Cardiac muscle cell (in vitro differentiated cells and primary cell): ENCODE measurements at regions not wholly inside any gene's neighbourhood (a gene's known extent, or its start where the extent isn't known, plus 50 kb on each side); places are given as distances from the start of the nearest gene placed in this dataset.
"Not testable (repeated sequence)": the region's sequence is repeated elsewhere in the genome, so short reads cannot be mapped to it uniquely, and the experiment has no call there.

Source experiments
- DNase-seq, 2 donors: peaks; one replicate each; pipeline versions ENCODE4 v3.0.0 to v3.0.0-alpha.2; 2010 to 2017; ENCODE audit warnings: low read depth in 1 of 2, low spot score in 1 of 2
- H3K27ac ChIP-seq: fragments of 200-600 bp; sonication (generic); 2 replicates; pipeline ENCODE4 v1.5.1; 2016
- H3K27me3 ChIP-seq: fragments of 200-600 bp; sonication (generic); 2 replicates; pipeline ENCODE4 v1.6.0; 2016; ENCODE audit warnings: control low read depth
- H3K36me3 ChIP-seq: fragments of 200-600 bp; sonication (generic); 2 replicates; pipeline ENCODE4 v1.5.1; 2016; ENCODE audit warnings: control low read depth
- H3K4me1 ChIP-seq: fragments of 200-600 bp; sonication (generic); 2 replicates; pipeline ENCODE4 v1.8.1; 2017; ENCODE audit warnings: low read depth, mild to moderate bottlenecking, mixed run types
- H3K4me3 ChIP-seq: fragments of 200-600 bp; sonication (generic); 2 replicates; pipeline ENCODE4 v1.5.1; 2016; ENCODE audit warnings: mild to moderate bottlenecking
- H3K9me3 ChIP-seq: fragments of 200-600 bp; sonication (generic); 2 replicates; pipeline ENCODE4 v1.5.1; 2017; ENCODE audit warnings: low read depth, mild to moderate bottlenecking, control low read depth
- TF ChIP-seq, protein P1 (sequence below): IDR thresholded peaks from 2 replicates; pipeline ENCODE4 v1.5.1; 2012; ENCODE audit warnings: low read depth, mild to moderate bottlenecking, low read length

- DNase-seq, result no peak
- Histone ChIP-seq H3K4me3 (no peak overlapping the region), H3K4me1 (no peaks in the 10 kb centered on the region), H3K9me3 (no peaks in the 10 kb centered on the region), H3K27me3 (no peaks in the 10 kb centered on the region), H3K36me3 (no peaks in the 10 kb centered on the region), H3K27ac (no peak overlapping the region)
- TF ChIP-seq, protein P1, sequence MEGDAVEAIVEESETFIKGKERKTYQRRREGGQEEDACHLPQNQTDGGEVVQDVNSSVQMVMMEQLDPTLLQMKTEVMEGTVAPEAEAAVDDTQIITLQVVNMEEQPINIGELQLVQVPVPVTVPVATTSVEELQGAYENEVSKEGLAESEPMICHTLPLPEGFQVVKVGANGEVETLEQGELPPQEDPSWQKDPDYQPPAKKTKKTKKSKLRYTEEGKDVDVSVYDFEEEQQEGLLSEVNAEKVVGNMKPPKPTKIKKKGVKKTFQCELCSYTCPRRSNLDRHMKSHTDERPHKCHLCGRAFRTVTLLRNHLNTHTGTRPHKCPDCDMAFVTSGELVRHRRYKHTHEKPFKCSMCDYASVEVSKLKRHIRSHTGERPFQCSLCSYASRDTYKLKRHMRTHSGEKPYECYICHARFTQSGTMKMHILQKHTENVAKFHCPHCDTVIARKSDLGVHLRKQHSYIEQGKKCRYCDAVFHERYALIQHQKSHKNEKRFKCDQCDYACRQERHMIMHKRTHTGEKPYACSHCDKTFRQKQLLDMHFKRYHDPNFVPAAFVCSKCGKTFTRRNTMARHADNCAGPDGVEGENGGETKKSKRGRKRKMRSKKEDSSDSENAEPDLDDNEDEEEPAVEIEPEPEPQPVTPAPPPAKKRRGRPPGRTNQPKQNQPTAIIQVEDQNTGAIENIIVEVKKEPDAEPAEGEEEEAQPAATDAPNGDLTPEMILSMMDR, result no peak
These were observed 295.5 kb upstream of the HS3ST5 start for GRCh38 chr6:114638341-114638740.

GRCh38 chr6:114634016-114634415 lies 291.2 kb upstream of the HS3ST5 start:
- Histone ChIP-seq H3K27ac (no peak overlapping the region), H3K9me3 (no peaks in the 10 kb centered on the region), H3K4me1 (no peaks in the 10 kb centered on the region), H3K36me3 (no peaks in the 10 kb centered on the region), H3K4me3 (no peak overlapping the region), H3K27me3 (no peaks in the 10 kb centered on the region)
- DNase-seq, result no peak
- TF ChIP-seq, protein P1, result no peak

GRCh38 chr6:114626226-114626625 lies 283.4 kb upstream of the HS3ST5 start:
- H3K27me3 ChIP-seq, H3K4me3 ChIP-seq, H3K36me3 ChIP-seq, H3K4me1 ChIP-seq, H3K27ac ChIP-seq, H3K9me3 ChIP-seq, DNase-seq: not testable (repeated sequence)

GRCh38 chr6:114619621-114620200 lies 276.9 kb upstream of the HS3ST5 start:
- no peak overlapping the region for H3K4me3 ChIP-seq
- H3K36me3 ChIP-seq, result no peaks in the 10 kb centered on the region
- DNase-seq, result no peak
- TF ChIP-seq, protein P1, result no peak
- H3K9me3 ChIP-seq, result no peaks in the 10 kb centered on the region
- H3K4me1 ChIP-seq, result no peaks in the 10 kb centered on the region
- H3K27ac ChIP-seq, result no peak overlapping the region
- H3K27me3 ChIP-seq, result no peaks in the 10 kb centered on the region

GRCh38 chr6:114611696-114612095 lies 268.9 kb upstream of the HS3ST5 start:
- TF ChIP-seq, protein P1, result no peak
- Histone ChIP-seq H3K9me3 (no peaks in the 10 kb centered on the region), H3K27ac (no peak overlapping the region), H3K4me3 (no peak overlapping the region), H3K4me1 (no peaks in the 10 kb centered on the region), H3K27me3 (no peaks in the 10 kb centered on the region), H3K36me3 (no peaks in the 10 kb centered on the region)
- DNase-seq, result no peak

DNA sequence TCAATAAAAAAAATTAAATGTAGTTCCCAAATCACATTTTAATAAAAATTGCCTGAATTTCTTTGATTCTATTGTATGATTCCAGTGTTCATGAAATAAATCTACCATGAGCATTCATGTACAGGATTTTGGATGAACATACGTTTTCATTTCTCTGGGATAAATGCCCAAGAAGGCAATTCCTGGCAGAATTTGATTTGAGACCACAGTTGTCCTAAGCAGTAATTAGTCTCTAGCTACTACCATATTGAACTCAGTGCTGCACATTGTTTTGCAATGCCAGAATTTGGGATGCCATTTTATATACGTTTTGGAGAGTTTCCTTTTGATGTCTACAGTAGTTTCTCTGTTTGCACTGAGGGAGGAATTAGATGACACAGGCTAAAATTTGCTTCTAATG lies 265.3 kb upstream of the HS3ST5 start:
- Histone ChIP-seq H3K4me3 (no peak overlapping the region), H3K27ac (no peak overlapping the region), H3K36me3 (no peaks in the 10 kb centered on the region), H3K27me3 (no peaks in the 10 kb centered on the region), H3K4me1 (no peaks in the 10 kb centered on the region), H3K9me3 (no peaks in the 10 kb centered on the region)
- DNase-seq, result no peak
- TF ChIP-seq, protein P1, result no peak
